GM18519 (cell line): ENCODE measurements at regions not wholly inside any gene's neighbourhood (a gene's known extent, or its start where the extent isn't known, plus 50 kb on each side); places are given as distances from the start of the nearest gene placed in this dataset.
"Not testable (repeated sequence)": the region's sequence is repeated elsewhere in the genome, so short reads cannot be mapped to it uniquely, and the experiment has no call there.

Source experiments
- ATAC-seq: cut with Tn5 transposase; IDR thresholded peaks from one replicate; pipeline ENCODE4 v1.9.1; 2021; ENCODE audit warnings: mild to moderate bottlenecking, moderate library complexity; ENCODE audit not compliant: unreplicated experiment, low FRiP score

- ATAC-seq, result not testable (repeated sequence)
These were observed 121.3 kb upstream of the NIPA1 start for GRCh38 chr15:22665059-22665702.

GRCh38 chr15:22665711-22666110 is 120.7 kb upstream of the NIPA1 start:
- ATAC-seq, result not testable (repeated sequence)

GRCh38 chr15:22684786-22685185 is 101.7 kb upstream of the NIPA1 start:
- not testable (repeated sequence) for ATAC-seq

GRCh38 chr15:22699881-22700280 is 86.6 kb upstream of the NIPA1 start:
- ATAC-seq, result not testable (repeated sequence)

- not testable (repeated sequence) for ATAC-seq
These were observed 75.6 kb upstream of the NIPA1 start for GRCh38 chr15:22710831-22711341.

GRCh38 chr15:22713933-22714332 is 72.5 kb upstream of the NIPA1 start:
- ATAC-seq, result not testable (repeated sequence)

GRCh38 chr15:22714358-22715132 is 71.9 kb upstream of the NIPA1 start:
- ATAC-seq, result not testable (repeated sequence)

- ATAC-seq, result not testable (repeated sequence)
These were observed 71.2 kb upstream of the NIPA1 start for GRCh38 chr15:22715133-22715845.

- not testable (repeated sequence) for ATAC-seq
These were observed 66.5 kb upstream of the NIPA1 start for GRCh38 chr15:22719980-22720379.

GRCh38 chr15:22726104-22726503 is 60.3 kb upstream of the NIPA1 start:
- ATAC-seq, result not testable (repeated sequence)

- ATAC-seq, result not testable (repeated sequence)
These were observed 51.4 kb upstream of the NIPA1 start for GRCh38 chr15:22735067-22735466.

- ATAC-seq, result no peak
These were observed 50.7 kb upstream of the NIPA1 start for GRCh38 chr15:22735781-22736180.

GRCh38 chr15:22736200-22736599 is 50.2 kb upstream of the NIPA1 start:
- ATAC-seq, result not testable (repeated sequence)
